KMS-11 (cell line): ENCODE measurements at regions not wholly inside any gene's neighbourhood (a gene's known extent, or its start where the extent isn't known, plus 50 kb on each side); places are given as distances from the start of the nearest gene placed in this dataset.

Source experiments
- H2AFZ ChIP-seq: fragments of 200-600 bp; sonication (generic); 2 replicates; pipeline ENCODE4 v1.6.1; 2016; ENCODE audit warnings: antibody characterized with exemption, mixed run types, low read depth
- H3K27ac ChIP-seq: fragments of 200-600 bp; sonication (generic); 2 replicates; pipeline ENCODE4 v1.6.1; 2016; ENCODE audit warnings: mild to moderate bottlenecking, mixed run types
- H3K27me3 ChIP-seq: fragments of 200-600 bp; sonication (generic); 2 replicates; pipeline ENCODE4 v1.6.1; 2017; ENCODE audit warnings: mild to moderate bottlenecking, low read depth, mixed run types, moderate library complexity; ENCODE audit not compliant: insufficient read depth
- H3K36me3 ChIP-seq: fragments of 200-600 bp; sonication (generic); 2 replicates; pipeline ENCODE4 v1.6.1; 2017; ENCODE audit warnings: mild to moderate bottlenecking, mixed run types; ENCODE audit not compliant: insufficient read depth
- H3K4me1 ChIP-seq: fragments of 200-600 bp; sonication (generic); 2 replicates; pipeline ENCODE4 v1.6.1; 2016; ENCODE audit warnings: mild to moderate bottlenecking, low read depth, mixed run types; ENCODE audit not compliant: poor library complexity, severe bottlenecking
- H3K4me2 ChIP-seq: fragments of 200-600 bp; sonication (generic); 2 replicates; pipeline ENCODE4 v1.7.0; 2016; ENCODE audit warnings: mild to moderate bottlenecking, mixed run types
- H3K4me3 ChIP-seq: fragments of 200-600 bp; sonication (generic); IDR thresholded peaks from 2 replicates; pipeline ENCODE4 v1.6.1; 2017; ENCODE audit warnings: low read depth, low read length, mixed read lengths; ENCODE audit not compliant: insufficient read depth
- H3K79me2 ChIP-seq: fragments of 200-600 bp; sonication (generic); 2 replicates; pipeline ENCODE4 v1.6.1; 2016; ENCODE audit warnings: low read depth, mixed run types; ENCODE audit not compliant: insufficient read depth
- H3K9ac ChIP-seq: fragments of 200-600 bp; sonication (generic); 2 replicates; pipeline ENCODE4 v1.6.1; 2016; ENCODE audit warnings: mild to moderate bottlenecking, mixed run types
- H4K20me1 ChIP-seq: fragments of 200-600 bp; sonication (generic); 2 replicates; pipeline ENCODE4 v1.6.1; 2016; ENCODE audit warnings: mild to moderate bottlenecking, mixed run types; ENCODE audit not compliant: insufficient read depth
- CTCF ChIP-seq: fragments of 200-600 bp; sonication (generic); conservative IDR thresholded peaks from 2 replicates; pipeline ENCODE4 v1.6.1; 2017; ENCODE audit warnings: low read depth, mild to moderate bottlenecking, antibody characterized with exemption, low read length, moderate library complexity, mixed read lengths

GRCh38 chr9:87087197-87087596, 139.9 kb upstream of the GAS1 start:
- H3K27me3 ChIP-seq, result no peaks in the 10 kb centered on the region
- no peak for TF ChIP-seq CTCF
- no peak overlapping the region for H3K4me3 ChIP-seq
- no peaks in the 10 kb centered on the region for H3K4me1 ChIP-seq
- no peaks in the 10 kb centered on the region for H3K79me2 ChIP-seq
- H3K4me2 ChIP-seq, result no peak overlapping the region
- H2AFZ ChIP-seq, result no peak overlapping the region
- no peaks in the 10 kb centered on the region for H4K20me1 ChIP-seq
- H3K9ac ChIP-seq, result no peak overlapping the region
- no peak overlapping the region for H3K27ac ChIP-seq
- H3K36me3 ChIP-seq, result no peaks in the 10 kb centered on the region; the same call in 1 of the 2 replicates

- no peaks in the 10 kb centered on the region for H3K27me3 ChIP-seq
- no peak overlapping the region for H3K9ac ChIP-seq
- no peak for TF ChIP-seq CTCF
Measured at GRCh38 chr9:87088192-87088591, 140.9 kb upstream of the GAS1 start.

GRCh38 chr9:87088621-87089365, 141.5 kb upstream of the GAS1 start:
- no peaks in the 10 kb centered on the region for H4K20me1 ChIP-seq
- no peaks in the 10 kb centered on the region for H3K27me3 ChIP-seq
- H2AFZ ChIP-seq, result no peak overlapping the region
- H3K79me2 ChIP-seq, result no peaks in the 10 kb centered on the region
- H3K9ac ChIP-seq, result no peak overlapping the region
- H3K27ac ChIP-seq, result no peak overlapping the region
- H3K4me2 ChIP-seq, result no peak overlapping the region
- no peak overlapping the region for H3K4me3 ChIP-seq
- no peaks in the 10 kb centered on the region; the same call in 1 of the 2 replicates for H3K36me3 ChIP-seq
- no peaks in the 10 kb centered on the region for H3K4me1 ChIP-seq
- TF ChIP-seq CTCF, result no peak

More at GRCh38 chr9:87088192-87088591, 140.9 kb upstream of the GAS1 start:
- Histone ChIP-seq H4K20me1 (no peaks in the 10 kb centered on the region), H3K4me2 (no peak overlapping the region), H3K36me3 (no peaks in the 10 kb centered on the region; the same call in 1 of the 2 replicates), H3K4me1 (no peaks in the 10 kb centered on the region), H2AFZ (no peak overlapping the region), H3K27ac (no peak overlapping the region), H3K79me2 (no peaks in the 10 kb centered on the region), H3K4me3 (no peak overlapping the region)

- Histone ChIP-seq H3K27ac (no peak overlapping the region), H3K4me3 (no peak overlapping the region), H3K36me3 (no peaks in the 10 kb centered on the region; the same call in 1 of the 2 replicates), H3K4me1 (no peaks in the 10 kb centered on the region), H3K27me3 (no peaks in the 10 kb centered on the region), H3K4me2 (no peak overlapping the region), H3K9ac (no peak overlapping the region), H4K20me1 (no peaks in the 10 kb centered on the region), H3K79me2 (no peaks in the 10 kb centered on the region), H2AFZ (no peak overlapping the region)
- no peak for TF ChIP-seq CTCF
Measured at GRCh38 chr9:87089506-87089905, 142.2 kb upstream of the GAS1 start.
